Uterus (tissue), 2 donors: ENCODE measurements at regions not wholly inside any gene's neighbourhood (a gene's known extent, or its start where the extent isn't known, plus 50 kb on each side); places are given as distances from the start of the nearest gene placed in this dataset.

Experiments used
- CTCF ChIP-seq, 4 experiments: fragments of 200-600 bp in 2 of 4; fragments of 450-650 bp in 2 of 4; sonication (generic) in 2 of 4; IDR thresholded peaks; one replicate each; pipeline ENCODE4 v1.5.1; 2016 to 2019; ENCODE audit warnings: antibody characterized with exemption in 4 of 4, mild to moderate bottlenecking in 2 of 4, moderate library complexity in 1 of 4
- POLR2A ChIP-seq, 2 donors: fragments of 450-650 bp; IDR thresholded peaks; one replicate each; pipeline ENCODE4 v1.6.1; 2016; ENCODE audit warnings: antibody characterized with exemption in 2 of 2, mild to moderate bottlenecking in 1 of 2, moderate library complexity in 1 of 2

- TF ChIP-seq CTCF (IDR thresholded peaks at IDR 0.05) (no peak), POLR2A (IDR thresholded peaks at IDR 0.05) (no peak)
These were observed 801.9 kb upstream of the SLITRK1 start for GRCh38 chr13:84684048-84684662.
